Mesenteric fat pad (tissue), 1 donor: ENCODE measurements at regions not wholly inside any gene's neighbourhood (a gene's known extent, or its start where the extent isn't known, plus 50 kb on each side); places are given as distances from the start of the nearest gene placed in this dataset.

Experiments used
- DNase-seq: peaks from one replicate; pipeline ENCODE4 v3.0.0-alpha.2; 2020; ENCODE audit warnings: low spot score
- donor health status: DM: yes; HTN: yes; CAD: no.

GRCh38 chr14:97571201-97571600 lies 774.0 kb downstream of the VRK1 start:
- DNase-seq: no peak

GRCh38 chr14:97571866-97572555 lies 774.8 kb downstream of the VRK1 start:
- DNase-seq: no peak

- no peak for DNase-seq
Observed at GRCh38 chr14:97572583-97573458, 775.6 kb downstream of the VRK1 start.

- no peak for DNase-seq
Observed at GRCh38 chr14:97575677-97576076, 778.5 kb downstream of the VRK1 start.

- no peak for DNase-seq
Observed at GRCh38 chr14:97578982-97579548, 781.9 kb downstream of the VRK1 start.

- DNase-seq: no peak
Observed at GRCh38 chr14:97581016-97581415, 783.8 kb downstream of the VRK1 start.

- no peak for DNase-seq
Observed at GRCh38 chr14:97582022-97582421, 784.8 kb downstream of the VRK1 start.

GRCh38 chr14:97584528-97584927 lies 787.3 kb downstream of the VRK1 start:
- no peak for DNase-seq

- DNase-seq: no peak
Observed at GRCh38 chr14:97592341-97592980, 795.3 kb downstream of the VRK1 start.

GRCh38 chr14:97594306-97594705 lies 797.1 kb downstream of the VRK1 start:
- DNase-seq: no peak

- DNase-seq: no peak
Observed at GRCh38 chr14:97602438-97603117, 805.4 kb downstream of the VRK1 start.

- DNase-seq: no peak
Observed at GRCh38 chr14:97603201-97603600, 806.0 kb downstream of the VRK1 start.

GRCh38 chr14:97604731-97605130 lies 807.5 kb downstream of the VRK1 start:
- DNase-seq: no peak

GRCh38 chr14:97618401-97618800 lies 821.2 kb downstream of the VRK1 start:
- no peak for DNase-seq

- no peak for DNase-seq
Observed at GRCh38 chr14:97618917-97619690, 821.9 kb downstream of the VRK1 start.

- DNase-seq: no peak
Observed at GRCh38 chr14:97620066-97620465, 822.9 kb downstream of the VRK1 start.

- DNase-seq: no peak
Observed at GRCh38 chr14:97624985-97625384, 827.8 kb downstream of the VRK1 start.

GRCh38 chr14:97625477-97625876 lies 828.3 kb downstream of the VRK1 start:
- no peak for DNase-seq

GRCh38 chr14:97626088-97626487 lies 828.9 kb downstream of the VRK1 start:
- no peak for DNase-seq

GRCh38 chr14:97630249-97630648 lies 833.1 kb downstream of the VRK1 start:
- no peak for DNase-seq
